ENCODE measurements at regions not wholly inside any gene's neighbourhood (a gene's known extent, or its start where the extent isn't known, plus 50 kb on each side); places are given as distances from the start of the nearest gene placed in this dataset.

DNA sequence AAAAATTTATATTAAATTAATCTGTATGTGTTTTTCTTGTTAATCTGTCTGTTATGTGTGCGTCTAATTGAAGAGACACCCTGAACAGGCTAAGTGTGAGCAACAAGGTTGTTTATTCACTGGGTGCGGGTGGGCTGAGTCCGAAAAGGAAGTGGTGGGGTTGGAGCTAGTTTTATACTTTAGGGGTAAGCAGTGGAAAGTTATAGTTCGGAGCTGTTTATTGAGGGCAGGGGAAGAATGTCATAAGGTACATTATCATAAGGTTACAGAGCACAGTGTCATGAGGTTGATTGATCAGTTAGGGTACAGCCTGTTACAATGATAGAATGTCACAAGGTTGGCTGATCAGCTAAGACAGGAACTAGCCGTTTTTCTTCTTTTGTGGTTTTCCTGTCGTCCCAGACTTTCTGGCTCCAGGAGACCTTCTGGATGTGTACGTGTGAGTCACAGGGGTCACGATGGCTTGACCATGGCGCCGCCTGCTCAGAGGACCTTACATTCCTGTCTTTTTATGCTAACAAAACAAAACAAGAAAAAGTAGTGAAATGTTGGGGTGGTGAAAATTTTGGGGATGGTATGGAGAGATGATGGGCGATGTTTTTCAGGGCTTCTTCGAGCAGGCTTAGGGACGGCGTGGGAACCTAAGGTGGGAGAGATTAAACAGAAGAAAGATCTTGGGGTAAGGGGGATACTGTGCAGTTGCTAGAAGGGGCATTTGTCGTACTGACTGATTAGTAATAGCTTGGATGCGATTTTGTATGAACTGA, 754.0 kb upstream of the ADGRB3 start (continued):
- TF ChIP-seq TBL1XR1 (IDR thresholded peaks at IDR 0.05; ENCODE audit: low read length in 2 of 2) (no peak; a peak in 1 of 4 replicates), HINFP (tag; conservative IDR thresholded peaks at IDR 0.05; ENCODE audit: low read depth) (no peak), LARP7 (IDR thresholded peaks at IDR 0.05) (0 out of 2 replicates have a peak, but pooled peaks have one; percentile 16), XRCC5 (IDR thresholded peaks at IDR 0.05; ENCODE audit: low read depth, low read length) (no peak), ZEB2 (IDR thresholded peaks at IDR 0.05) (0 out of 2 replicates have a peak, but pooled peaks have one; percentile 24), IRF1 (CRISPR knock-in tag; IDR thresholded peaks at IDR 0.05; ENCODE audit: borderline replicate concordance) (no peak), RBM39 (optimal IDR thresholded peaks at IDR 0.05; ENCODE audit: low read depth, low read length) (no peak), PHTF2 (CRISPR knock-in tag; IDR thresholded peaks at IDR 0.05) (peak; percentile 64; the same call in 1 of the 2 replicates), NFE2 (IDR thresholded peaks at IDR 0.05; ENCODE audit: low read depth) (no peak), ZNF507 (tag; conservative IDR thresholded peaks at IDR 0.05) (no peak), ZNF133 (CRISPR knock-in tag; IDR thresholded peaks at IDR 0.05) (no peak), CXXC5 (CRISPR knock-in tag; IDR thresholded peaks at IDR 0.05) (peak; percentile 42), ZBTB17 (CRISPR knock-in tag; IDR thresholded peaks at IDR 0.05) (peak; percentile 53; the same call in 1 of the 2 replicates), IRF2 (CRISPR knock-in tag; IDR thresholded peaks at IDR 0.05) (no peak), ZBTB33 (CRISPR knock-in tag; IDR thresholded peaks at IDR 0.05) (no peak), CBFA2T3 (IDR thresholded peaks at IDR 0.05) (peak; percentile 76)
- TF ChIP-seq, protein P1, sequence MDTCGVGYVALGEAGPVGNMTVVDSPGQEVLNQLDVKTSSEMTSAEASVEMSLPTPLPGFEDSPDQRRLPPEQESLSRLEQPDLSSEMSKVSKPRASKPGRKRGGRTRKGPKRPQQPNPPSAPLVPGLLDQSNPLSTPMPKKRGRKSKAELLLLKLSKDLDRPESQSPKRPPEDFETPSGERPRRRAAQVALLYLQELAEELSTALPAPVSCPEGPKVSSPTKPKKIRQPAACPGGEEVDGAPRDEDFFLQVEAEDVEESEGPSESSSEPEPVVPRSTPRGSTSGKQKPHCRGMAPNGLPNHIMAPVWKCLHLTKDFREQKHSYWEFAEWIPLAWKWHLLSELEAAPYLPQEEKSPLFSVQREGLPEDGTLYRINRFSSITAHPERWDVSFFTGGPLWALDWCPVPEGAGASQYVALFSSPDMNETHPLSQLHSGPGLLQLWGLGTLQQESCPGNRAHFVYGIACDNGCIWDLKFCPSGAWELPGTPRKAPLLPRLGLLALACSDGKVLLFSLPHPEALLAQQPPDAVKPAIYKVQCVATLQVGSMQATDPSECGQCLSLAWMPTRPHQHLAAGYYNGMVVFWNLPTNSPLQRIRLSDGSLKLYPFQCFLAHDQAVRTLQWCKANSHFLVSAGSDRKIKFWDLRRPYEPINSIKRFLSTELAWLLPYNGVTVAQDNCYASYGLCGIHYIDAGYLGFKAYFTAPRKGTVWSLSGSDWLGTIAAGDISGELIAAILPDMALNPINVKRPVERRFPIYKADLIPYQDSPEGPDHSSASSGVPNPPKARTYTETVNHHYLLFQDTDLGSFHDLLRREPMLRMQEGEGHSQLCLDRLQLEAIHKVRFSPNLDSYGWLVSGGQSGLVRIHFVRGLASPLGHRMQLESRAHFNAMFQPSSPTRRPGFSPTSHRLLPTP (IDR thresholded peaks at IDR 0.05; ENCODE audit: borderline replicate concordance, extremely low read depth, insufficient read length): no peak
- TF ChIP-seq, protein P2, sequence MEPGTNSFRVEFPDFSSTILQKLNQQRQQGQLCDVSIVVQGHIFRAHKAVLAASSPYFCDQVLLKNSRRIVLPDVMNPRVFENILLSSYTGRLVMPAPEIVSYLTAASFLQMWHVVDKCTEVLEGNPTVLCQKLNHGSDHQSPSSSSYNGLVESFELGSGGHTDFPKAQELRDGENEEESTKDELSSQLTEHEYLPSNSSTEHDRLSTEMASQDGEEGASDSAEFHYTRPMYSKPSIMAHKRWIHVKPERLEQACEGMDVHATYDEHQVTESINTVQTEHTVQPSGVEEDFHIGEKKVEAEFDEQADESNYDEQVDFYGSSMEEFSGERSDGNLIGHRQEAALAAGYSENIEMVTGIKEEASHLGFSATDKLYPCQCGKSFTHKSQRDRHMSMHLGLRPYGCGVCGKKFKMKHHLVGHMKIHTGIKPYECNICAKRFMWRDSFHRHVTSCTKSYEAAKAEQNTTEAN (CRISPR knock-in tag; IDR thresholded peaks at IDR 0.05): no peak

Data from K562 (cell line).